GM12891 (cell line): ENCODE measurements at regions not wholly inside any gene's neighbourhood (a gene's known extent, or its start where the extent isn't known, plus 50 kb on each side); places are given as distances from the start of the nearest gene placed in this dataset.

Experiments
- PAX5 ChIP-seq: IDR thresholded peaks from 2 replicates; pipeline ENCODE4 v1.6.1; 2011; ENCODE audit warnings: low read length, moderate library complexity, mild to moderate bottlenecking; ENCODE audit not compliant: insufficient read depth, severe bottlenecking
- POLR2A ChIP-seq: IDR thresholded peaks from 2 replicates; pipeline ENCODE4 v1.6.1; 2011; ENCODE audit warnings: low read depth, low read length, control low read depth
- POLR2AphosphoS5 ChIP-seq: IDR thresholded peaks from 2 replicates; pipeline ENCODE4 v1.6.1; 2011; ENCODE audit warnings: low read depth, low read length, control low read depth
- POU2F2 ChIP-seq: IDR thresholded peaks from 2 replicates; pipeline ENCODE4 v1.6.1; 2011; ENCODE audit warnings: low read depth, mild to moderate bottlenecking, control low read depth, low read length, moderate library complexity
- TAF1 ChIP-seq: IDR thresholded peaks from 2 replicates; pipeline ENCODE4 v1.6.1; 2011; ENCODE audit warnings: low read depth, low read length, control low read depth

DNA sequence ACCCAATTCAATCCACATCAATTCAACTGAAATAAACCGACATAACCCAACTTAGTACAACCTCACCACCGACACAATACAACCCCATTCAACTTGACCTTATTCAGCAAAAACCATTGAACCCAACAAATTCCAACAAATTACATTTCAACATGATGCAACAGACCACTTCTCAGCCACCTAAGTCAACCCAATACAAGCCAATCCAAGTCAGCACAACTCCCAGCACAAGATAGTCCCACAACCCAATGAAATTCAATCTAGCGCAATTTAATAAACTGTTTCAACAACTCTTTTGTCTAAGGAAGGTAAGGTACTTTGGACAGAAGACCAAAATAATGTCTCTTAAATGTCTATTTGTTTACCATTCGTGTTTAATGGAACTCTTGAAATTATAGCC lies 226.0 kb downstream of the MIAT start:
- no peak for TF ChIP-seq TAF1
- no peak for TF ChIP-seq POLR2A
- no peak for TF ChIP-seq POLR2AphosphoS5
- TF ChIP-seq POU2F2, result no peak
- no peak for TF ChIP-seq PAX5
